Body of pancreas (tissue), 4 donors: ENCODE measurements at regions not wholly inside any gene's neighbourhood (a gene's known extent, or its start where the extent isn't known, plus 50 kb on each side); places are given as distances from the start of the nearest gene placed in this dataset.

Experiments
- CTCF ChIP-seq, 7 experiments: fragments of 450-650 bp in 4 of 7; fragments of 200-600 bp in 3 of 7; sonication (generic) in 3 of 7; IDR thresholded peaks; one replicate each; pipeline ENCODE4 v1.5.1; 2016 to 2019; ENCODE audit warnings: antibody characterized with exemption in 7 of 7
- POLR2A ChIP-seq, 3 donors: fragments of 450-650 bp; IDR thresholded peaks; one replicate each; pipeline ENCODE4 v1.6.1; 2016; ENCODE audit warnings: antibody characterized with exemption in 3 of 3, mild to moderate bottlenecking in 2 of 3

GRCh38 chr6:130527173-130527572 lies 161.4 kb downstream of the TMEM200A start:
- TF ChIP-seq POLR2A (IDR thresholded peaks at IDR 0.05): no peak
- TF ChIP-seq CTCF (IDR thresholded peaks at IDR 0.05): no peak
